ENCODE measurements at regions not wholly inside any gene's neighbourhood (a gene's known extent, or its start where the extent isn't known, plus 50 kb on each side); places are given as distances from the start of the nearest gene placed in this dataset.

GRCh38 chr6:134619077-134619476 is 301.2 kb upstream of the SGK1 start:
- TF ChIP-seq CTCF (IDR thresholded peaks at IDR 0.05; ENCODE audit: extremely low read depth in 1 of 2, insufficient read depth in 1 of 2, low read depth in 1 of 2, low read length in 2 of 2), result no peak
- no peak for TF ChIP-seq POLR2AphosphoS5 (IDR thresholded peaks at IDR 0.05; ENCODE audit: insufficient read depth, low read depth, low read length)

Measured in endothelial cell of umbilical vein (primary cell).